ENCODE measurements at regions not wholly inside any gene's neighbourhood (a gene's known extent, or its start where the extent isn't known, plus 50 kb on each side); places are given as distances from the start of the nearest gene placed in this dataset.
"Not testable (repeated sequence)": the region's sequence is repeated elsewhere in the genome, so short reads cannot be mapped to it uniquely, and the experiment has no call there.

DNA sequence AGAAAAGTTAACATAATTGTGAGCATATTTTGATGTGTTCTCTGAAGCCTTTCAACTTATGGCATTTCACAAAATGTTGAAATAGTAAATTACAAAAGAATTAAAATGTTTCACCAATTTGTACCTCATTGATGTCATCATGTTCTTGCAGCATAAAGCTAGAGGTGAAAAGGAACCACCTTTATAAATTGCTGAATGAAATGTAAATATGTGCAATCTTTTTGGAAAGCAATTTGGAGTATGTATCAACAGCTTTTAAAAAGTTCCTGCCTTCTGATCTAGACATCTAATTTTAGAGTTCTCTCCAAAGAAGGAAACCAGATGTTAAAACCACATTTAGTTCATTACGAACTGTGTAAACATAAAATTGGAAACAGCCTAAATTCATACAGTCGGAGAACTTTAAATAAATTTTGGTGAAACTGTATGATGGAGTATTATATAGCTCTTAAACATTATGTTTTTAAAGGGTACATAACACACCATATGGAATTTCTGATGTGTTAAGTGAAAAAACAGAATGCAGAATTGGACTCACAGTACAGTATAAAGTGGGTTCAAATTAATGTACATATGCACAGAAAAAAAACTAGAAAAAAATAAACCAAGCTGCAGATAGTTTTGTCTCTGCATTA, 311.2 kb upstream of the NAALADL2 start:
- no peak for DNase-seq

DNA sequence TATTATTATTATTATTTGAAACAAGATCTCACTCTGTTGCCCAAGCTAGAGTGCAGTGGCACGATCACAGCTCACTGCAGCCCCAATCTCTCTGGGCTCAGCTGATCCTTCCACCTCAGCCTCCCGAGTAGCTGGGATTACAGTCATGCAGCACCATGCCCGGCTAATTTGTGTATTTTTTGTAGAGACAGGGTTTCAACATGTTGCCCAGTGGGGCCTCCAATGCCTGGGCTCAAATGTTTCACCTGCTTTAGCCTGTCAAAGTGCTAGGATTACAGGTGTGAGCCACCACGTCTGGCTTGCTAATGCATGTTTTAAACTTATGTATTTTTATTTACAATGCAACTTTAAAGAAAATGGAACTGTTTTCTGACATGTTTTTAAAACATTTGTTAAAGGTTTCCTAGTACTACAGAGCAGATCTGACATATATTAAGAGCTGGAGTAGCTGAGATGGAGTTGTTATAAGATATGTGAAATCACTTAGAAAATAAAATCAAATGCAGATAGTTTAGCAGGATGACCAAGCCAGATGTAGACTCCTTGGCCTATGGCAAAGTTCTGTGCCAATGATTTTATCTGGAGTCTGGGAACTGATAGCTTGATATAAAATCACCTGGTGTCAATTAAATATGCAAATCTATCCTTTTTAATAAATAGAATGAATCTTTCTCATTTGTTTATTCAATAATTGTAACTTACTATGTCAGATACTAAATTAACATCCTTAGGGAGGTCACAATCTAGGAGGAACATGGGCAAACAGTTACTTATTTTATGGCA, 310.1 kb upstream of the NAALADL2 start:
- no peak for DNase-seq

DNA sequence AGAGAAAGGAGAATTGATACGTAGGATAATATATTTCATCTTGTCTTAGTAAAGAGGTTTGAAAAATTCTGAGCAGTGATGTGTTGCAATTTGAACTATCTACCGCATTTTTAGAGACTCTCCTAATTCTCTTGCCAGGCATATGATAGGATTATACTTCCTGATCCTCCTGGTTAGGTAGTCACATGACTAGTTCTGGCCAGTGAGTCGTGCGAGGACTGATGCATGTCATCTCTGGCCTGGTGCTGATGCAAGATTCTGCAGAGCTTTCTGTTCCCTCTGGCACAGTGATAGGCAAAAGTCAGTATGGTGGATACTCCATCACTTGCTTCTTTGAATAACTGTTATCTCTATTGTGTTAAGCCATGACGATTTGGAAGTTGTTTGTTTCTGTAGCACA, 277.6 kb upstream of the NAALADL2 start:
- DNase-seq: no peak

DNA sequence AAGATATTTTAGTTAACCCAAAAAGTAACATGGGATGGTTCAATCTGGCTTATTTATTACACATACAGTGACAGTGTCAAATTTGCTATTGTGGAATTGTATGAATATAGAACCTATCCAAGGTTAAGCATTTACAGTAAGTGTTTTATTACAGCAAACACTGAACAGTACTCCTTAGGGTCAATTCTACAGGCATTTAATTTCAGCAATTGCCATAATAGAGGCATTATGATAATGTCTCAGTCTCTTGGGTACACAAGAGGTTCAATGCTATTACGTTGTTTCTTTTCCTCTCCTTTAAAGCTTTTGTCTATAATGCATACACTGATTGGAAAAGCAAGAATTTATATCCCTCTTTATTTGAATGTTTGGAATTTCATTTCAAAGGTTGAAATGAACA, 275.7 kb upstream of the NAALADL2 start:
- peak; percentile 50 for DNase-seq

DNA sequence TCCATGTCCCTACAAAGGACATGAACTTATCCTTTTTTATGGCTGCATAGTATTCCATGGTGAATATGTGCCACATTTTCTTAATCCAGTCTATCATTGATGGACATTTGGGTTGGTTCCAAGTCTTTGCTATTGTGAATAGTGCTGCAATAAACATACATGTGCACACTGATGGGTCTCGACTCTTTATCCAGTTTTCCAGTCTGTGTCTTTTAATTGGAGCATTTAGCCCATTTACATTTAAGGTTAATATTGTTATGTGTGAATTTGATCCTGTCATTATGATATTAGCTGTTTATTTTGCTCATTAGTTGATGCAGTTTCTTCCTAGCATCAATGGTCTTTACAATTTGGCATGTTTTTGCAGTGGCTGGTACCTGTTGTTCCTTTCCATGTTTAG, 272.0 kb upstream of the NAALADL2 start:
- not testable (repeated sequence) for DNase-seq

DNA sequence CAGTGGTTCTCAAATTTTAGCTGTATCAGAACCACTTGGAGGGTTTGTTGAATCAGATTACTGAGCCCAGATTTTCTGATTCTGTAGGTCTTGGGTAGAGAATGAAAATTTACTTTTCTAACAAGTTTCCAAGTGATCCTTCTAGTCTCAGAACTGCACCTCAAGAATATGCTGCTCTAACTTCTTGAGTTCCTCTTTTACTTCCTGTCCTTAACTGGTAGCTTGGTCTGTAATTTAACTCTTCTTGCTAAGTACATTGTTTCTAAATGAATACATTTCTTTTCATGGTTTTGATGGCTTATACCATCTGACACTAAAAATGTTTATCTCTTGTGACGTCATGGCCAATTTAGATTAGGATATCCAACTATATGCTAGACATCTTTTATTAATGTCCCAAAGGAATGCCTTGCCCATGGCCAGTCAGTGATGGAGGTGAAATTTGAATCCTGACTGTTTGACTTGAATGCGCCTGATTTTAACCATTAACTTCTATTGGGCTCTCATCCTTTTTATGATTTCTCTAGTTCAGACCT, 262.6 kb upstream of the NAALADL2 start:
- no peak for DNase-seq

DNA sequence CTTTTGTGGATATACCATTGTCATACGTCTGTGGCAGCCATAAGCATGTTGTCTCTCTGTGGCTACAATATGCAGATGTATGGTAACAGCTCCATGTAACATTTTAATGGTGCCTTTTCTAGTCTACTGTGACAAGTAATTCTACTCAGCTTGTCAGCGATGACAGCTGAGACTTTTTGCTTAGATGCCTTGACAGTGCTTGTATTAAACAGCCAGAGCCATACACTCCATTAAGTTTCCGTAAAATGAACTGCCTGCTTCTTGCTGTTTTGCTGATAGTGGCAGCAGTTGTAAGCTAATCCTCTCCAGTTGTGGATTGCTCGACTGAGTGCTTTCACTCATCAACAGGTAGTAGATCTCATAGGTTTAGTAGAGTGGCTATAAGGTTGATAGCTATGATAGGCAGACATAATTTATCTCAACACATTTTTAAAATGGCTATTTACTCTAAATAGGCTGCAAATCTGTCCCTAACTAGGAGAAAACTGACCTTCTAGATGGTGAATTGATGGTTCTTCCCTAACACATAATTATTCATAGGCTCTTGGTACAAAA, 260.2 kb upstream of the NAALADL2 start:
- no peak for DNase-seq

DNA sequence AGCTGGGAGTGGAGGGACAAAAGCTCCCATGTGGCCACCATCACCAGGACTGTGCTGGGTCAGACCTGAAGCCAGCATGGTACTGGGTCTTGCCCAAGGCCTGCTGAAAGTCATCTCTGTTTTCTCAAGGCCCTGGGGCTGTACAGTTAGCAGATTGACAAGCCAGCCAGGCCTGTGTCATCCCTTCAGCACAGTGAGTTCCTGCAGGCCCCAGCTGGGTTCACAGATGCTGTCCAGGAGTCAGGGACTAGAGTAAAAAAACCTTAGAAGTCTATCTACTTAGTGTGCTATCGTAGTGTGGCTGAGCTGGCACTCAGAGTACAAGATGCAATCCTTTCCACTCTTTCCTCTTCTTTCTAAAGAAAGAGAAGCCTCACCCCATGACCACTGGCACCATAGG, 246.0 kb upstream of the NAALADL2 start:
- DNase-seq: no peak

DNA sequence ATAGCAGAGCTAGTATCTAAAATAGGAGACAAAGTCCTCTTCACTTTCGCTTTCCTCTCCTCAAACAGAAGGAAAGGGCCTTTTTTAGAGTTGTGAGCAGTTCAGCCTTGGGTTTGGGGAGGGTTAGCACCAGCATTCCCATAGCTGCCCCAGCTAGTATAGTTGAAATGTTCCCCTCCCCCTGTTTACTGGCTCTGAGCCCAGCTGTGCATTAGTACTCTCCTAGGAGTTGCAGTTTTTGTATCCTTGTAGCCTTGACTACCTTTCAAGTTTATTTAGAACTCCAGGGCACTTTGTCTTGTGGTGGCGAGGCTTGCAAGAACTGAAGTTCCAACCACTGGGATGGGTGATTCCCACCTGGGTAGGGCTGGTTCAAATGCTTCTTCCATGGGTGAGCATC, 245.1 kb upstream of the NAALADL2 start:
- peak; percentile 20 for DNase-seq

DNA sequence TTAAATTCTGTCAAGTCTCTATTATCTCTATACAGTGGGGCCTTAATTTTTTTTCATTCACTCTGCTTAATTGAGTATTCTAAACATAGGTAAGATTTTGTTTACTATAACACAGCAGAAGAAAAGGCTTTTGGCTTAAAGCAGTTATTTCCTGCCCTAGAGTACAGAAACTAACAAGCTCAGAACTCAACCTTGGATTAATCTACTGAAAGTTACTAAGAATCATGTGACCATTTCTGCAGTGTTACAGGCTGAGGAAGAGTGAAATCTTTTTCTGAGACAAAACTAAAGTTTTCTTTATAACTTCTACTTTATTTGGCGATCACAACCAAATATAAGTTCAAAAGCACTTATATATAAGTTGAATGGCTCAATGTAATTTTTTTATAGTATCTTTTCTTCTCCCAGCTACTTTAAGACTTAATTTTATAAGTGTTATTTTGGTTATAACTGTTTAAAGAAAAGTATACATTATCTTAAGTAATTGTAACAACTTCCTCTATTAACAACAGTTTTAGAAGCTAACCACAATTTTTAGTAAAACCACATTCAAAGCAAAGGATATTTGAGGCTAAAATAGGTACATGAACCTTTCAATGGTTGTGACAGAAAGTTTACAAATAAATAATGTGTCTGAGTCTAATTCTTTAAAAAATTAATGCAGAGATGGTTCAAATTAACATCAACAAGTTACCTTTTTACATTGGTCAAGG, 240.6 kb upstream of the NAALADL2 start:
- DNase-seq: no peak

DNA sequence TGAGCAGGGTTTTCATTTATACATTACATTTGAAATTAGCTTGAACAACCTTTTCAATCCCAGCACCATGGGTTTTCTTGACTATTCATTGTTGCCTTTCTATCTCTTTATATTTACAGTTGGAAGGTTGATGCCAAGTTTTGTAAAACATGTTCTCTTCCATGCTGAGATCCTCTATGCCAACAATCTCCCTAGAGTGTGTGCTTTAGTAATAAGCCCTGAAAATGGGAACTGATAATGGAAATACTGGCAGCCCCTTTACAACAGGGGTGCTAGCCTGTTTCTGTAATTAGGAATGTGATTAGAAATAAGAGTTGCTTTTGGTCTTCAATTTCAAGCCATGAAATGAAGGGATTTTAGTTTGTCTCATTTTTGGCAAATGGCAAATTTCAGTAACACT, 239.9 kb upstream of the NAALADL2 start:
- peak; percentile 87 for DNase-seq

DNA sequence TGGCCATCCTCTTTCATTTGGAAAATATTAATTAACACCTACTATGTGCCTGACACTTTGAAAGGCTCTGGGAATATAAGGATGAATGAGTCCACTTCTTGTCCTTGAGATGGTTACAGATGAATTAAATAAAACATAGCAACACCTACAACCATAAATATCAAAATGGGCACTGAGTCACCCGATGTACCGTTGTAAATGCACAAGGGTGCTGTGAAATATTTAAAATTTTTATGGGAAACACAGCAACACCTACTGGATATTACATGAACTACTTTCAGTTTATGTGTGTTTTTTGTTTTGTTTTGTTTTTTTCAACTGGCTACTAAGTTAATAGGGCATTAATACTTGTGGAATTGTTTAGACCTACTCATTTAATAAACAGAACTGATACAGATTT, 239.0 kb upstream of the NAALADL2 start:
- peak; percentile 23 for DNase-seq

DNA sequence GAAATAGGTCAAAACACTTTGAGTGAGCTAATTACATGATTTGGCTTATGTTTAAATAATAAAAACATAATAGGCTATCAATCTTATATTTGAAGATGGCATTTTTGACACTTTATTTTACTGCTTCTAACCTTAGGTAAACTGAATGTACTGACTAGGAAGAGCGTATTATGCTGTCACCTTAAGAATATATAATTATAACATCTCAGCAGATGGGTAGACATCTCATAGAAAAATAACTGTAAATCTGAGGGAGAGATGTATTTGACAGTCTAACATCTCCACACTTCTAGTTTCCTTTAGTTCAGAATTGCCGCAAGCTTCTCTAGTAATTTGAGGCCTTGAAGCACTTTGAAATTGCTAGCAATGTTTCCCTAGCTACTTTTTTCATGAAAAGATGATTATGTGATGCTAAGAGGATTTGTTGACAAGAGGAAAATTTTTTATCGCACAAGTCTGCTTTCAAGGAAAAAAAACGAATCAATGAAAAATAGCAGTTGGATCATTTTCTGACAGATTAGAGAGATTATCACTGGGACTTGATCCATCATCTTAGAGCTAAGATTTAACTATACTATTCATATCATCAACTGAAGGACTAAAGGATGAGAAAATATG, 238.2 kb upstream of the NAALADL2 start:
- no peak for DNase-seq

DNA sequence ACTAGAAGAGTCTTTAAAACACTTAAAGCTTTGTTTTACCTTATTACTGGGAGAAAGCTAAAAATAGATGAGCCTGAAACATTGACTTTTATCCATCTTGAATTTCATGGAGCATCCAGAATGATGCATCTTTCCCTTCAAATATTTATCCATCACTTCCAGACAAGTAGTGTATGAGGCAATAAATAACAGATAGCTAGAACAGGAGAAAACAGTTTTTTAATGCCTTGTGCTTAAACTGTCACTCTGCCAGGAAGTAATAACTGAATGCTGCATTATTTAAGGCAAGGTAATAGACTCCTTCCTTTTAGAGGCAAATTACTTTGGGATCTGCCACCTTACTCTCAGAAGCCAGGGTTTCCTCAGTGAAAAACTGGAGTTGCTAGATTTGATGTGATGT, 225.8 kb upstream of the NAALADL2 start:
- DNase-seq: no peak

DNA sequence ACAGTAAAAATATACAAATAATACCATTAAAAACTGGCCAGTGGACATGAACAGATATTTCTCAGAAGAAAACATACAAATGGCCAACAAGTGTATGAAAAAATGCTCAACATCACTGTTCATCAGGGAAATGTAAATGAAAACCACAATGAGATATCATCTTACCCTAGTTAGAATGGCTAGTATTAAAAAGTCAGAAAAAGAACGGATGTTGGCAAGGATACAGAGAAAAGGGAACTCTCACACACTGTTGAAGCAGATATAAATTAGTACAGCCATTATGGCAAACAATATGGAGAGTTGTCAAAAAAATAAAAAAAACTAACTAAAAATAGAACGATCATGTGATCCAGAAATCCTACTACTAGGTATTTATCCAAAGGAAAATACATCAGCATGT, 222.7 kb upstream of the NAALADL2 start:
- DNase-seq: no peak

DNA sequence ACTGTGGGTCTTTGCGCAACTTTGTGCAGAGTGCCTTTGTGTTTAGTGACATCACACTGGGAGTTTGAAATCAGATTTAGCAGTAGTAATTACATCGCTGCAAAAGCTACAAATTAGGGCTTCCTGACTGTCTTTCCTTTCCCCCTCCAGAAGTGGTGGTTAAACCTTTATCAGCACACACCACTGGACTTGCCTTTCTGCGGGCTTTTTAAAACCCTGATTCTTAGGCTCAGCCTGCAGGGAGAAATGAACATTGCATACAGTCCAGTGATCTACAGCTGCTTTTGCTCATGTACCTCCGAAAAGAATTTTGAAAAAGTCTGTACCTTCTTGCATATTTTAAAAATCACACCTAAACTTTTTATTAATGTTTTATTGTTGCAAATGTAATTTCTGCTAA, 219.7 kb upstream of the NAALADL2 start:
- no peak for DNase-seq

DNA sequence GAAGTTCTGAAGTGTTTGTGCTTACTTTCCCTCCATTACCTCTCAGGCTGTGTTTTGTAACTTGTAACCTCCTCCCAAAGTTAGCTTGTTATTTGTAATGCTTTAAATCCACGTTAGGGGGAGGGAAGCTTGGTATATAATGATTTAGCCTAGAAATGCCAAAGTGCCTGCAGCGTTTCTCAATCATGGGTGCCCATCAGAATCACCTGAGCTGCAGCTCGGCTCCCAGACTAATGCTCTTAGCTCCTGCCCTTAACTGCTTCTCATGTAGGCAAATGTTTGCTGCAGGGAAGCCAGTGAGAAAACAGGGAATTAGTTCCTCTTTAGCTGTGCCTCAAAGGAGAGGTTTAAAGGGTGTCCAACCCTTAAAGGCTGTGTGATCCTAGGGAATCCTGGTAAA, 219.2 kb upstream of the NAALADL2 start:
- DNase-seq: no peak

DNA sequence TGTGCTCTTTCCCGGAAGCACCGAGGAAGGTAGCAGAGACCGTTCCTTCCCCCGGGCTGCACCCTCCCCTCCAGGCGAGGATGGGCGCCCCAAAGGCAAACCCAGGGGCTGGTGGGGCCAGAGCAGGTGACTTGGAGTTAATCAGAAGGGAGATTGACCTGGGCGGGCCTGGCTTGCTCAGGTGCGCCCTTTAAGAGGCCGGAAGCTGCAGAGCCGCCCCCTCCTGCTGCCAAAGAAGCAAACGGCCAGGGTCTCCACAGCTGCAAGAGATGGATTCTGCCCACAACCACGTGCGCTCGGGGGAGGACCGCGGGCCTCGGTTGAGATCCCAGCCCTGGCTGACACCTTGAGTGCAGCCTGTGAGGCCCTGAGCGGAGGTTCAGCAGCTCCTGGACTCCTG, 218.2 kb upstream of the NAALADL2 start:
- DNase-seq: no peak

DNA sequence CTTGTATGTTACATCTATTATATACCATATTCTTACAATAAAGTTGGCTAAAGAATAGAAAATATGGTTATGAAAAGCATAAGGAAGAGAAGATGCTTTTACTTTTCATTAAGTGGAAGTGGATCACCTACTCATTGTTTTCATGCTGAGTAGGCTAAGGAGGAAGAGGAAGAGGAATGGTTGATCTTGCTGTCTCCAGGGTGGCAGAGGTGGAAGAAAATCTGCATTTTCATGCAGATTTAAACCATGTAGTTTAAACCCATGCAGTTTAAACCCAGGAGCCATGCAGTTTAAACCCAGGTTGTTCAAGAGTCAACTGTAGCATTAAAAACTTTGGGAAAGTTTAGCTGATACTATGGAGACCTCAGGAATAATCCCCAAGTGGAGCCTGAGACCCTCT, 214.8 kb upstream of the NAALADL2 start:
- no peak for DNase-seq

DNA sequence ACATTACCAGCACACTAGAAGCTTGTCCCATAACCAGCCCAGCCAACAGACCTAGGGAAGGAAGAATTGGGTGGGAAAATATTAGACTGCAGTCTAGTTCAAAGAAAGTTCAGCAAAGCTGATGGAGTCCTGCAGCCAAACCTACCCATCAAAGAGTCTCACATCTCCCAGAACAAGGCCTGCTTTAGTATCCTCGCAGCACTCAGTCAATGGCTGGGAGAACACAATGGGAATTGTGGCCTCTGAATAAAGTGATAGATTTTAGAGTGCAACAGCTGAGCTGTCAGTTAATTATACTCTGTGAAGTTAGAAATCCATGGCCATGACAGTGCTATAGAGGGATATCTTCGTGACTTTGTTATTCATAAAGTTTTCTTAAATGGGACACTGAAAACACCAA, 207.2 kb upstream of the NAALADL2 start:
- no peak for DNase-seq

DNA sequence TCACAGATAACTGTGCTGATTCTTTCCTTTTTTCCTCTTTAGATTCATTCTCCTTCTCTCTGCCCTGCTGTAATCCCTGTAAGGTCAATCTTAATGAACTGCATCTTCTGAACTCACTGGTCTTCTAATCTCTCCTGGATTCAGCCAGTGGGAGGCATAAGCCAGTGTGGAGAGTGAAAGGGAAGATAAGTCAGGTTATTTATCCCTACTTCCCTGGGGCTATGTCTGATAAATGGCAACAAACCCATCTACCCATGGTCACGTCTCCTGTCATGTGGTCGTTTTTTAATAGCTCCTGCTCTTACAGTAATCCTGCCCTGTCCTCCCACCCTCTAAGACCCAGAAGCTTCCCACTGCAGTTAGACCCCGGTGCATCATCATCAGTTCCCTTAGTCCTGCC, 199.6 kb upstream of the NAALADL2 start:
- no peak for DNase-seq

DNA sequence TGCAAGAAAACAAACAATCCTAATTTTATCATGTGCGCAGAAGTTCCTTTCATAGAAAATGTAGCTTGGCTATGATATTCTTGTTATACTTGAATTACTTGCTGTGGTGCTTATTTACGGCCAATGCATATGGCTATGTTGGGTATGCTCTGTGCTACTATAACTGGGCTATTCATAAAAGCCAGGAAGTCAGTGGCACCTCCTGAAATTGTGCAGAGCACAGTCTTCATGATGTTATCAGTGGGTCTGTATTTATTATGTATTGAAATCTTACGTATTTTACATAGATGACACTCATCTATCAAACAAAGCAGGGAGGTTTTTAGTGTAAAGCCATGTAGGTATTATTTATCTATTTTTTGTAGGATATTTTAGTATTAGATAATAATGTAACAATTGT, 196.5 kb upstream of the NAALADL2 start:
- no peak for DNase-seq

DNA sequence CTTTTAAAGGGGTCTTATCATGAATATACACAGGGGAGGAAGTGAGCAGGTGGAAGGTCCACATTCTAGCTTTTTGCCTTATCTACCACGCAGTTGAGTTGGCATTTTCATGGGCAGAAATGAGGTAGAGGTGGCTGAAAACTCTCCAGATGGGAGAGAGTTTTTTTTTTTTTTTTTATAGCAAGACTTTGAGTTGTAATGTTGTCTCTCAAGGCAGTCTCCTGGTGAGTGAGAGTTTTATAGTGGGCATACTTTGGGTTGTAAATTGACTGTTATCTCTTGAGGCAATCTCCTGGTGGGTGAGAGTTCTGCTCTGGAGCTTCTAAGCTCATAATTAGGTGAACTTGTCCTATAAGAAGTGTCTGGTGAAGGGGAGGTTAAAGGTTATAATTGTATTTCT, 191.7 kb upstream of the NAALADL2 start:
- no peak for DNase-seq

Data from COR-L47 (cell line).